SK-N-DZ (cell line): ENCODE measurements at regions not wholly inside any gene's neighbourhood (a gene's known extent, or its start where the extent isn't known, plus 50 kb on each side); places are given as distances from the start of the nearest gene placed in this dataset.
"Not testable (repeated sequence)": the region's sequence is repeated elsewhere in the genome, so short reads cannot be mapped to it uniquely, and the experiment has no call there.

Source experiments
- DNase-seq: peaks from one replicate; pipeline ENCODE4 v3.0.0-alpha.2; 2015; ENCODE audit warnings: low spot score

DNA sequence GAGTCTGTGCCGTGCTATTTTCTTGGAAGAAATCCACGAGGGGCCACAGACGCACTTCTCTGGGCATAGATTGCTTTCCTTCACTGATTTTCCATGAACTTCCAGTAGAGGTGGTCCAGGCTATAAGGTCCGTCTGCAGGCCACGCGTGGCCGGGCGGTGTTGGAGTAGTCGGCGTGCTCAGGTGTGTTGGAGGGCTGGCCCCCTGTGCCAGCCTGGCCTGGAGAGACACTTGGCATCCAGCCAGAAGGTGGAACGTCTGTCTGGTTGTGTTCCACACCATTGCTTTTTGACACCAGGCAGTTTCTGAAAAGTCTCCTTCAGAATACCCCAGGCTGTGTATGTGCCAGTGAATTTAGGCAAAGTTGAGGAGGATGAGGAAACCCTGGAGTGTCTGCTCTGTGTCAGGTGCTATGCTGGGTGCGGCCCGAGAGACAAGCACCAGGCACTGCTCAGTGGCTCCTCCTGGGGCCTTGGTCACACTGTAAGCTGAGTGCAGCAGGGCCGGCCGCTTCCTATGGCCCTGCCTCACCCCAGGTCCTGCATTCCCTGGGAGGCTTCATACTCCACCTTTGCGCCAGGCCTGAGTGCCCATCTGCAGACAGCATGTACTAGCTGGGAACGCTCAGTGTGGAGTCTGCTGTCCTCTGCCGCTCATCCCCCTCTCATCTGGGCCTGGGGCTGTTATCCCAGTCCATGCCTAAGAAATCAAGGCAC, 52.1 kb upstream of the TAMM41 start:
- no peak for DNase-seq

DNA sequence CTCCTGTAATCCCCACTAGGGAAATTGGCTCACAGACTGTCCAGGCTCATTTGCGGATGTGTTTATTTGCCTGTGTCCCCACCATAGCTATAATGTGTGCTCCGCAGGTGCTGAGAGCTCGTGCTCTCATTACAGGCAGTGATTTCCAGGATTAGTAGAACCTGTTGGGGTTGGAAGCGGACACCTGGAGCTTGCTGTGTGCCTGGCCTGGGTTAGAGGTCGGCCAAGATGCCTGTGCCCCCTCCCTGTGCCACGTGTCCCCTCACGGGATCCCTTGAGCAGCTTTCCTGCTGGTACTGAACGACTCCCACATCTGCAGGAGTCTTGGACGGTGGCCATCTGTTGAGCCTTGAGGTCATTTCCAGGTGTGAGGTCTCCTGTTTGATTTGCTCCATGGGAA, 52.7 kb upstream of the TAMM41 start:
- DNase-seq: not testable (repeated sequence)

DNA sequence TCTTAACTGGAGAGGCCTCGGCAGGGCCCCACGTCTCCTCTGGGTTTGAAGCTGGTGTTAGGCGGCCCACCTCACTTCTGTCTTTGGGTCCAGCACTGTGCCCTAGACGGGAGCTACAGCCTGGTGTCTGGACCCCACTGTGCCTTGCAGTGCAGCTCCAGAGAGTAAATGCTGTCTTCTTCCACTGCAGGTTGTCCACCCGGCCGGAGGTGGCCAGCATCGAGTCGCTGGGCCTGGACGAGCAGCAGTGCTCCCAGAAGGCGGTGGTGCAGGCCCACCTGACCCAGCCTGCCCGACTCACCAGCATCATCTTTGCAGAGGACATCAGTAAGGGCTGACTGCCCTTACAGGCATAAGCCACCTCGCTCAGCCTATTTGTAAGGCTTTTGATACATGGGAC, 53.1 kb upstream of the TAMM41 start:
- no peak for DNase-seq

DNA sequence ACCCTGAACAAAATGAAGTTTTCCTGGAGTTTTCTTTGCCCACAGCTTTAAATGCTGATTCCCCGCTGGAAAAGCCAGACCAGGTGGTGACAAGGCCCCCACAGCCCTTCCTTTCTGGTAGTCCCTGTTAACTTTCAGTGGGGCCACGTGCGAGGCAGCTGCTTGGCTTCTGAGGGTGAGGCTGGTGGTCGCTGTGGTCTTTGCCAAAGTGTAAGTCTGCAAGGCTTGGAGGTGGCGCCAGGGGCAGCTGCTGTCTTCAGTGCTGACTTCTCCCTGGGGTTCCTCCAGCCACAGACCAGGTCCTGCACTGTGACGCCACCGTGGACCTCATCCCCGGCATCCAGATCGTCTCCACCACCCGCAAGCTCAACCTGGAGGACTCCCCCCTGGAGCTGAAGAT, 54.1 kb upstream of the TAMM41 start:
- DNase-seq: no peak

DNA sequence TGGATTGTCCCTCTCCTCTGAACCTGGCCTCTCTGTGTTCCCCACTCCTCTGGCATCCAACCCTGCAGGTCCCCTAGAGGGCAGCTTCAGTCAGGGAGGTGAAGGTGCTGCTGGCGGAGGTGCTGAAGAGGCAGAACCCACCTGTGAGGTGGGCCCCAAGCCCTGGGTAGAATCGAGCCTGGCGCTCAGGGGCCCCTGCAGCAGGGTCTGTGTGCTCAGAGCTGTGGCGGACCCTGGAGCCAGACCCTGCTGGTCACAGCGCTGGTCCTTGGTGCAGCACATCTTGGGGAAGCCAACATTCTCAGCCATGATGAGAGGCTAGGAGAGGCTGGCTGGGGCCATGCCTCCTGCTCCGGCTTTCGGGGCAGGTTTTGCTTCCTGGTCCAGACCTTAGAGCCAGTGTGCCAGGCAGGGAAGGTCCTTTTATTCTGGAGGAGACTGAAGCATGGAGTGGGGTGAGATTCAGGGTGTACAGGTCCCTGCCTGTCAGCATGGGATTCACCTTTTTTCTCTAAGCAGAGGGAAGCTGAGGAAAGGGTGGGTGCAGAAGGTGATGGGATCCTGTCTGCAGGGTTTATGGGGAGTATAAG, 54.7 kb upstream of the TAMM41 start:
- DNase-seq: no peak

DNA sequence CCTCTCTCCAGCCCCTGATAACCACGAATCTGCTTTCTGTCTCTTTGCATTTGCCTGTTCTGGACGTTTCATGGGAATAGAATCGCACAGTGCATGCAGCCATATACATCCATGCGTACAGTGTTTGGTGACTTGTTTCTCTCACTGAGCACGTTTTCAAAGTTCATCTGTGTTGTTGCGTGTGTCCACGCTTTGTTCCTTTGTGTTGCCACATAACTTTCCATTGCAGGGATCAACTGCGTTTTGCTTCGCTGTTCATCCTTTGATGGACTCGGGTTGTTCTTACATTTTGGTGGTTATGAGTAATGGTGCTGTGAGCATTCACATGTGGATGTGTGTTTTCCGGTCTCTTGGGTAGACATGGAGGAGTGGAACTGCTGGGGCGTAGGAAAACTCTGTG, 56.4 kb upstream of the TAMM41 start:
- no peak for DNase-seq

DNA sequence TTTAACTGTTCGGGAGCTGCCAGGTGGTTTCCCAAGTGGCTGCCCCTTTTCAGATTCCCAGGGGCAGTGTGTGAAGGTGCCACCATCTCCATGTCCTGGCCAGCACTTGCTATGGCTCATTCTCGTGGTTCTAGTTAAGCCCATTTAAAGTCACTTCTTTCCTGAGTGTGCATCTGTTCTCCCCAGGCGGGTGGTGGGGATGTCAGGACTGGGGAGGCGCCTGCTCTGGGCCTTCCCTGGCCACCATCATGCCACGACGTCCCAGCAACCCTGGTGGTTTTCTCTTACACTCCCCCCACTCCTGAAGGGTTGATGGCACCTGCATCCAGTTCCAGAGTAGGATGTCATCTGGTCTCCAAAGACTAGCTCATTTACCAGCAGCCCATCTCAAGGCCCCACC, 56.8 kb upstream of the TAMM41 start:
- DNase-seq: no peak

DNA sequence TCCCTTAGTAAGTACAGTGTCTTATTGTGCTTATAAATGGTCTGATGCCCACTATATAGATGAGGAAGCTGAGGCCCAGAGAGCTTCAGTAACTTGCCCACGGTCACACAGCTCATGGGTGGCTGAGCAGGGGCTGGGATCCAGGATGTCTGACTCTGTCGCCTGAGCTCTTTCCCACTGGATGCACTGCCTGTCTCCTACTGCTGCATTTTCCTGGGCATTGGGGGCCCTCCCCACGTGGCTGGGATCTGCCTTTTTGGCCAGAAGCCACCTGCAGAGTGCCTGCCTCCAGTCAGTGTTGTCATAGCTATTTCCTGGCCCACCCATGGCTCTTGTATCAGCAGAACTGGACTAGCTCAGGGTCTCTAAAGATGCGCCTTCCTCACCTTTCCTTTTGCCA, 57.5 kb upstream of the TAMM41 start:
- no peak for DNase-seq

DNA sequence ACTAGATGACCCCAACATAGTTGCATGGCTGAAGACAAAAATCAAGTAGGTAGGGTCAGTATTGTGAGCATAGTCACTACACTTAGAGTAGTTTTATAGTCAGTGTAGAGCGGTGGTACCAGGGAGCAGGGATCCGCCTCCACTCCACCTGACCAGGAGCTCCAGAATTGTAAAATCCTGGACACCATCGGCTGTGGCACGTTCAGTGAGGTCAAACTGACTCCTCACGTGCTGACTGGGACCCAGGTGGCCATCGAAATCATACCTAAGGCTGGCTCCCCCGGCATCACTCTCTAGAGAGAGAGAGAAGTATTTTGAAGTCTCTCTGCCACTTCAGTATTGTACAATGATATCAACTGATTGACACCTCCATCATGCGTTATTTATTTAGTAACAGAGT, 59.7 kb upstream of the TAMM41 start:
- DNase-seq: no peak

DNA sequence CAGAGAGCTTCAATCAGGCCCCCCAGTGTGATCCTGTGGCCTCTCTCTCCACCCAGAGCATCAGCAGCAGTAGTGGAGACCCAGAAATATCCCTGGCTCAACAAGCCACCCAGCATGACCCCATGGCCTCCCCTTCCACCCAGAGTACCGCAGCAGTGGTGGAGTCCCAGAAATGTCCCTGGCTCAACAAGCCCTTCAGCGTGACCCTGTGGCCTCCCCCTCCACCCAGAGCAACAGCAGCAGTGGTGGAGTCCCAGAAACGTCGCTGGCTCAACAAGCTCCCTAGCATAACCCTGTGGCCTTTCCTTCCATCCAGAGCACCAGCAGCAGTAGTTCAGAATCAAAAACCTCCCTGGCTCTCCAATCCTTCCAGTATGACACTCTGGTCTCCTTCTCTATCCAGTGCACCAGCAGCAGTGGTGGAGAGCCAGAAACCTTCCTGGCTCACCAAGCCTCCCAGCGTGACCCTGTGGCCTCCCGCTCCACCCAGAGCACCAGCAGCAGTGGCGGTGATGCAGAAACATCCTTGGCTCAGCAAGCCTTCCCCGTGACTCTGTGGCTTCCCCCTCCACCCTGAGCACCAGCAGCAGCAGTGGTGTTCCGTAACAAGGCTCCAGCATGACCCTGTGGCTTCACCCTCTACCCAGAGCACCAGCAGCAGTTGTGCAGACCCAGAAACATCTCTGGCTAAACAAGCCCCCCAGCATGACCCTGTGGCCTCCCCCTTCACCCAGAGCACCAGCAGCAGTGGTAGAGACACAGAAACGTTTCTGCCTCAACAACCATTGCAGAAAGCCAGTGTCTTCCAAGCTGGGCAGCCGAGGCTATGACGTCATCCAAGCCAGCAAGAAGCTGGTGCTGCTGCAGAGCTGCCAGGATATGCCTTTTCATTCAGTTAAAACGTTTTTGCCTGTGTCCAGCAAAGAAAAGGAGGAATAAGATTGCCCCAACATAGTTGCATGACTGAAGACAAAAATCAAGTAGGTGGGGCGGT, 61.3 kb upstream of the TAMM41 start:
- peak; percentile 67 for DNase-seq

DNA sequence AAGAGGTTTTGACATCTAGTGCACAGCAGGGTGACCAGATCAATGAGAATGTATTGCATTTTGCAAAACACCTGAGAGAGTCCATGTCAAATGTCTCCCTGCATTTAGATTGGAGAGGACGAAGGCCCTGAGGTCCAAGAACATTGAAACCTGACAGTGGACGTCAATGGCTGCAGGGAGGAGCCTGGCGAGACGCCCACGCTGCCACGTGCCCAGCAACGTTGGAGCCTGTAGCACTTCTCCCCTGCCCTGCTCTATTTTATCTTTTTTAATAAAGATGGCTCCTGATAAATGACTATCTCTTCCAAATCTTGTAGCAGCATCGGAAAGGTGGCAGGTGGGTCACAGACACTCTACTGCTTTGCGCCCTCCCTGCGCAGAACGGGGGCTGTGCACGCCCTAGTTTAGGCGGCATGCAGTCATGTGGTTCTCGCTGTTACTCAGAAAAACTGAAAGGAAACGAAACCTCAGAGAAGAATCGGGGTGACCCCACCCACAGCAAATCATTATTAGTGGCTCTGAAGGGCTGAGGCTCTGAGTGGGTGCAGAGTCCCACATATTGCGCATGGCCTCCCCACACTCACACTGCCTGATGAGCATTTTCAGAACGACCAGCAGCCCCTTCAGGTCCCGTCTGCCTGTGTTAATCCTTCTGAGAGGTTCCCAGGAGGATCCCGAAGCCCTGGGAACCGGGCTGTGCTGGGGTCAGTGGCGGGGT, 62.5 kb upstream of the TAMM41 start:
- no peak for DNase-seq

DNA sequence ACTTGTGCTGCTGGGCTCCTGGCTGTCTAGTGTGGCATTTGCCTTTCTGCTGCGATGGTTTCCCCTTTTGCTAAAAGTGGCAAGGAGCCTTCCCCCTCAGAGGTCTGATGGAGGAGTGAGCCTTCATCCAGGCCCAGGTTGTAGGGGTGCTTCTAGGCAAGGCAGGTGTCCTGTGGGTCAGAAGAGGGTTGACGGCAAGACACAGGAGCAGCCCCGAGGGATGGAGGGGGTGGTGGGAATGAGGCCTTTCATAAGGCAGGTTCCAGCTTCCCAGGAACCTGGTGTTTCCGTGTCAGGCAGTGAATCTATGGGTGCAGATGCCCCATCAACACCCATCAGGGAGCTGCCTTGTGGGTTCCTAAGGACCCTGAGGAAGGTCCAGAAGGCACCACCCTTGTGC, 63.0 kb upstream of the TAMM41 start:
- DNase-seq: no peak

DNA sequence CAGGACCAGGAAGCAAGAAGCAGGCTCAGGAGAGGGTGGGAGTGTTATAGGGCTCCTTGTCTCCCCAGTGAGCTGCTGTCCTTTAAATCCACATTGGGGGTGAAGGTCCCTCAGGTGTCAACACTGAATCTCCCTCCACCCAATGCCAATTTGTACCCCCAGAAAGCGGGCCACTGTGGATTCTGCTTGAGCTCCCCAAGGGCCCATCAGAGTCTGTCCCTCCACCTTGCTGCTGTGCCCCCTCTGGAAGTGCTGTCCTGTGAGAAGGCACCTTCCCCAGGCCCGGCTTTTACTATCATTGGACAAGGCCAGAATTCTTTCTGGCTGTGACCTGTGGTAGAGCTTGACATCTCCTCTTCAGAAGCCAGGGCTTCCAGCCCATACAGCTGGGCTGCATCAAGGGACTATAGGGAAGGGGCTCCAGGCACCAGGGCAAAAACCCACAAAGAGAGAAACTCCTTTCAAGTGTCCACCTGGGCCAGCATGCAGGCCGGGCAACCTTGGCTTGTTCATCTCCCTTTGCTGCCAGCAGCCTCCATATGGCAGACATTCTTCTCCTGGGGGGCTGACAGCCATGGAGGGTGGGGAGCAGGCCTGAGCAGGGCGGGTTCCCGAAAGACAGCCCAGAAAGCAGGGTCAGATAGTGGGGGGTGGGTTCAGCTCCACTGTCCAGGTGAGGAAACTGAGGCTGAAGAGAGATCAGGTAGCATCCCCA, 63.7 kb upstream of the TAMM41 start:
- not testable (repeated sequence) for DNase-seq

DNA sequence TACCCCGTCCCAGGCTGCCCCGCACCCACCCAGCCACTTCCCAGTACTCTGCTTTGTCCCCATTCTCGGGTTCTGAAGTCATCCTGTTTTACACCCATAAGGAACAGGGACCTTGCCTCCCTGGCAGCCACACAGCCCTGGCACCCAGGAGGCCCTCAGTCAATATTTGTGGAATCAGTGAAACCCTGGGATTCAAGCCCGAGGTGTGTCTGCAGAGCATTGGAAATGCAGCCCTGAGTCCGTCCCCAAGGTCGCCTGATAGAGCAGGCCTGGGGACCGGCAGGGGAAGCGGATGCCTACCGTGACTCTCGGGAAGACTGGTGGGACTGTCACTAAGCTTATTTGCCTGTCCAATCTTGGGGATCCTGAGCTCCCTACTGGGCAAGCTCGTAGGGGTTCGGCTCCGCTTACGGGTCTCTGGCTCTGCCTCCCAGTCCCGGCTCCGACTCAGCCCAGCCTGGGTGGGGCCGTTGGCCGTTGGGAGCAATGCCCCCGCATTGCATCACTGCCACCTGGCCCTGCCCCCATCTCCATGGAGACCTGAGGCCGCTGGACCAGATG, 64.4 kb upstream of the TAMM41 start:
- no peak for DNase-seq

DNA sequence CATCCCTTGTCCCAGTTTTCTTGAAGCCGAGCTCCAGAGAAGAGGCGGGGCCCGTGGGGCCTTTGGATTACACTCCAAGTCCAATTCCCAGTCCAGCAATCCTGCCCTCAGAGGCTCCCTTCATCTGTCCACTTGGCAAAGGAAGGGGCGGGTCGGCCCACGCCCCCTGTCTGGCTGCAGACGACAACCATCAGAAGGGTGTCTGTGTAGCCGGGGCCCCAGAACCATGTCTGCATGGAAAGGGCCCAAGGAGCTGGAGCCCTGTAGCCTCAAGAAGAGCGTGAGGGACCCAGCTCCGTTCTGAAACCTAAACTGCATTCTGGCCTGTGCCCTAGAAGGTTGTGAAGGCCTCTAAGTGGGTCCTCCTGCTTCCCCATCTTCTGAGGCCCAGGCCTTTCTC, 65.2 kb upstream of the TAMM41 start:
- DNase-seq: not testable (repeated sequence)

DNA sequence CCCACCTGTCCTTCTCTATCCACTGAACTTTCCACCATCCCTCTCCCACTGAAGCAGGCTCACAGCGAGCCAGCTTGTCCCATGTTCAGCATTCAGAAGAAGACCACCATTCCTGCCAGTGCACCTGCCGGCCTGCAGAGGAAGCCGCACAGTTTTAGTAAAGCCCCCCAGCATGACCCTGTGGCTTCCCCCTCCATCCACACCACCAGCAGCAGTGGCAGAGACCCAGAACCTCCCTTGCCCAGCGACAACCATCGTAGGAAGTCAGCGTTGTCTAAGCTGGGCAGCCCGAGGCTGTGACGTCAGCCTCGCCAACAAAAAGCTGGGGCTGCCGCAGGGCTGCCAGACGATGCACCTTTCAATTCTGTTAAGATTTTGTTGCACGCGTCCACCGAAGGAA, 66.6 kb upstream of the TAMM41 start:
- no peak for DNase-seq

DNA sequence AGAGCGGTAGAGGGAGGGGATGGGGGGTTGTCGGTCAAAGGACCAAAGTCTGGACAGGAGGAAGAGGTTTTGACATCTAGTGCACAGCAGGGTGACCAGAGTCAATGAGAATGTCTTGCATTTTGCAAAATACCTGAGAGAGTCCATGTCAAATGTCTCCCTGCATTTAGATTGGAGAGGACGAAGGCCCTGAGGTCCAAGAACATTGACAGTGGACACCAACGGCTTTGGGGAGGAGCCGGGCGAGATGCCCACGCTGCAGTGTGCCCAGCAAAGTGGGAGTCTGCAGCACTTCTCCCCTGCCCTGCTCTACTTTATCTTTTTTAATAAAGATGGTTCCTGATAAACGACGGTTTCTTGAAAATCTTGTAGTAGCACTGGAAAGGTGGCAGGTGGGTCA, 67.4 kb upstream of the TAMM41 start:
- no peak for DNase-seq

DNA sequence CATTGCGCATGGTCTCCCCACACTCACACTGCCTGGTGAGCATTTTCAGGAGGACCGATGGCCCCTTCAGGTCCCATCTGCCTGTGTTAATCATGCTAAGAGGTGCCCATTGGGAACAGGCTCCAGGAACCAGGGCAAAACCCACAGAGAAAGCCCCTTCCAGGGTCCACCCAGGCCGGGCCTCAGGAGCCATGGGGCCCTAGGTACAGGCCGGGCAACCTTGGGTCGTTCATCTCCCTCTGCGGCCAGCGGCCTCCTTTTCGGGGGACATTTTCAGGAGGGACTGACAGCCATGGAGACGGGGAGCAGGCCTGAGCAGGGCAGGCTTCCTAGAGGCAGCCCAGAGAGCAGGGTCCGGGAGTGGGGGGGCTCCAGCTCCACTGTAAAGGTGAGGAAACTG, 68.0 kb upstream of the TAMM41 start:
- no peak for DNase-seq

DNA sequence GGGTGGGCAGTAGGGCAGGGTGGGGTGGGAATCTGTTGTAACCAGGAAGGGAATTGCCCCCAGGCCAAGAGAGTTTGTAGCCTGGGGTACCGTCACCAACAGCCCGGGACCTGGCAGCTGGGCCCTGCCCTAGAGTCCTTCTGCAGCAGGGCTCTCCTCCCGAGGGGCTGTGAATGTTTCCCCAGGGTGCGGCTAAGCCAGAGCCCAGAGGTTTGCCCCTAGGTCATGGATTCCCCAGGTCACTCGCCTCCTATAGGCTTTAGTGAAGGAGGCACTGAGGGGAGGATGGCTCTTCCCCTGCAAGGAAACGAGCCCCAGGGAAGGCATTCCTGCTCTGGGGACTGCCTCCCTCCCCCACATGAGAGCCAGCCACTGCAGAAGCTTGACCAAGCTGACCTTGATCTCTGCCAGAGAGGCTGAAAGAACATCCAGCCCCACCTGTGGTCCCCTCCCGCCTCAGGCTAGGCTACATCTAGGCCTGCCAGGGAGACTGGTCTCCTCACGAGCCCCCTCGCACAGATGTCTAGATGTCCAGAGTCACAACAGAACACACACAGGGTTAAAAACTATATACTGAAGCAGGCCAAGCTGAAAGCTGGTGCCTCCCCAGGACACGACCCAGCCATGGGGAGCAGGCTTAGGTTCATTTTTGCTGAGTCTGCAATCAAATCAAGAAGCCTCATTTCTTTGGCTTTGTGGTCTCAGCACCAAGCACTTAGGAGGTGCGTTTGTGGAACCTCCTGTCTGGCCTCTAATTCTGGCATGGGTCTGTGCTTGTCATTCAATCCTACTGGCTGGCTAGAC, 69.1 kb upstream of the TAMM41 start:
- no peak for DNase-seq

DNA sequence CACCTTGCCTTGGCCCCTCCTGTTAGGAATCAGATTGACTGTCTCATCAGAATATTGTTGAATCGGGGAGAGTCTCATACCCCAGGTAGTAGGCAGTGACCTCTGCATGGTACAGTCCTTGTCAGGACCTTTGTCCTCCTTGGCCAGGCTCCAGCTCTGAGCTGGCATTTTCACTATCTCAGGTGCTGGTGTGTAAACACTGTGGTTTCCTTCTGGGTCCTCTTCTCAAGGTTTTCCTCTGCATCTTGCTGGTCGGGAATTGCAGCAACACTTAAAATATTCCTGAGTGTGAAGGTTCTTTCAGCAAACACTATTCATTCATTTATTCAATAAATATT, 69.7 kb upstream of the TAMM41 start:
- DNase-seq: not testable (repeated sequence)
